HG03460 (cell line): ENCODE measurements at regions not wholly inside any gene's neighbourhood (a gene's known extent, or its start where the extent isn't known, plus 50 kb on each side); places are given as distances from the start of the nearest gene placed in this dataset.

ENCODE experiments used
- ATAC-seq: cut with Tn5 transposase; IDR thresholded peaks from one replicate; pipeline ENCODE4 v1.9.1; 2021; ENCODE audit not compliant: unreplicated experiment

DNA sequence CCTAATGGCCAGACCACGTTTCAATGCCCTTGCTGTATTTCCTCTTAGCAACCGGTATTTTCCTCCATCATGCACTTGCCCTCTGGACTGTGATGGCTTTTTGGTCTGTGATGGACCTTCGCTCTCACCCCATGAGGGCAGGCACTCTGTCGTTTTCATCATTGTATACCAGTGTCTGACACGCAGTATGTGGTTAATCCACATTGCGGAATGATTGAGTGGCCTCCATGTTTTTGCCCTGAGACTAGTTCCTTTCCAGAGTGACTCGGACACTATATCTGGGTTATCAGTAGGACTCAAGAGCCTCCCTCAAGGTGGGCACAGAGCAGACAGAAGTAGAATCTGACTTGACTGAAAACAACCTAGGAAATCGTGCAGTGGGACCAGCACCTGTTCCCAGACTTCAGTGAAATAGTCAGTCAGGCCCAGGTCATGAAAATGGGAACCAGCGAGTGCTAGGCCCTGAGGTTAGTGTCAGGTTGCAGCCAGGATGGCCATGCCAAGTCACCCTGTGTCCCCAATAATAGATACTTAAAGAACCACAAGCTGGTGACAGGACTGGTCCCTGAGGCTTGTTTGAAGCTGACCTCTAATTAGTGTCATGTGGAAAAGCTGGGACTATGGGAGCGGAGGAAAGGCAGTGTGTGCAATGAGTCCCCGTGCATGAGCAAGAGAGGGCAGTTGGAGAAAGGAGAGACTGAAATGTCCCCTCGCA is 464.7 kb downstream of the INSC start:
- no peak for ATAC-seq

DNA sequence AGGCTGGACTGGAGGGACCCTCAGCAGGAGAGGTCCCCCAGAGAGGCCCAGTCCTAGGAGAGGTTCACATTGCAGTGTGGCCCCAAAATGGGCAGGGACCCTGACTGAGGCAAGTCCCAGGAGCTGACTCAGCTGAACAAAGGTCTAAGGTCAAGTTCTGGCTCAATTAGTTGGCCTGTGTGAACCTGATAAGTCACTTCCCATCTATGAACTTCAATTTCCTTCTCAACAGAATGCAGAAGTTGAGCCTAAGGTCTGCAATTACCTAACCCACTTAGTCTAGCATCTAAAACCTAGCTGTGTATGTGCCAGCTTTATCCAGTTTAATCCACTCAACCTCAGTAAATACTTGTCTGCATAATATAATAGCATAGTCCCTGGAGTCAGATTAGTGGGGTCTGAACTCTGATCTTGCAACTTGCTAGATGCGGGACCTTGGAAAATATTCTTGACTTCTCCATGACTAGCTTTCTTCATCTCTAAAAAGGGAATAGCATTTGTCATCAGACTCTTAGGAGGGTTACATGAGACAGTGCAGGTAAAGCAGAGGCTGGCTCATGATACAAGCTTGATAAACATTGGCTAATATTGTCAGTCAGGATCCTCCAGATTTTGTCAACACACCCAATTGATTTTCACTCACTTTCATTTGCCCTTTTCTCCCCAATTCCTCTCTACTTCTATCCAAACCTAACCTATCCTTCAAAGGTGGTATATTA is 465.5 kb downstream of the INSC start:
- ATAC-seq, result no peak

DNA sequence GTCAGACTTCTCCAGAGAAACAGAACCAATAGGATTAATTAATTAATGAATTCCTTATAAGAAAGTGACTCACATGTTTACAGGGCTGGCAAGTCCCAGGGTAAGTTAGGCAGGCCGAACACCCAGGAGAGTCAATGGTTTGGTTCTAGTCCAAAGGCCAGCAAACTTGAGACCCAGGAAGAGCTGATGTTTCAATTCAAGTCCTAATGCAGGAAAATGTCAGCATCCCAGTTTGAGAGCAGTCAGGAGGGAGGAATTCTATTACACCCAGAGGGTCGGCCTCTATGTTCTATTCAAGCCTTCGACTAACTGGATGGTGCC is 466.0 kb downstream of the INSC start:
- no peak for ATAC-seq

DNA sequence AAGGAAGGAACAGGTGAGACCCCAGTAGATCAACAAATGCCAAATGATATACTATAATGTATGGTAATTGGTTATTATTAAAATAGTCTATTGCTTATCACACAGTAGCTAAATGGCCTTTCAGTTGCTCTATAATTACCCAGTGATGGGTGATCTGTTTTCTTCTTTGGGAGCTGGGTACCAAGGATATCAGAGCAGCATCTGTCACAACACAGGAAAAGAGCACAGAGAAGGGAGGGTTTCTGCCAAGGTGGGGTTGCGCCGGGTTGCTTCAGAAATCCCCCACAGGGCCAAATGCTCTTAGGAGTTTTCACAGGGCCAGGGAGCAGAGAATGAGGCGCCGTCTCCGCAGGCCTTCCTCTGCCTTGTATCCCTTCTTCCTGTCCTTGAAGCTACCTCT is 469.4 kb downstream of the INSC start:
- no peak for ATAC-seq

DNA sequence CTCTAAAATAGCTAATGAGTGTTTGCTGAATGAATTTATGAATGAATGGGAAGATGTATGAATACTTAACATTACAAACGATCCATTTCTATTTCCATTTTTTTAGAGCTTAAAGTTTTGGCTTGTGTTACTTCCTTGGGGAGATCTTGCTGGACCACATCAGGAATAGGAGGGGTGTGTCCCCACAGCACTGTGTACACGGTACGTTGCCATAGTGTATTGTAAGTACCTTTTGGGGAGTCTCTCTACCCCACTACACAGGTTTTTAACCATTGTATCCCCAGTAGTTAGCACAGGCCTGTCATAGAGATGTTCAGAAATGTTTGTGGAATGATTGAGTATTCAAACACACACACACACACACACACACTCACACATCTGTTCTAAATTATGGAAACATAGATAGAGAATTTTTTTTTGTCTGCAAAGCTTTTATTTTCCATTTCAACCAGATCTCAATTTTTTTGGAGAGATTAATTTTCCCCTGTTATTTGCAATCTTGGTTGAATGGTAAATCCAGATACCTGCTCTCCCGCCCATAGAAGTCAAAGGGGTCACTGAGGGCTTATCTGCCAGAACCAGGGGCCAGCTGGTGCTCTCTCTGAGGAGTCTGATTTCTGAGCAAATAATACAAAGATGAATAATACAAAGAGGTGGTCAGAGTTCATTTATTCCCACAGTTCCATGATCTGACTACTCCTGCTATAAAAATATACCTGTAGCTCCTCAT is 471.0 kb downstream of the INSC start:
- ATAC-seq, result no peak

DNA sequence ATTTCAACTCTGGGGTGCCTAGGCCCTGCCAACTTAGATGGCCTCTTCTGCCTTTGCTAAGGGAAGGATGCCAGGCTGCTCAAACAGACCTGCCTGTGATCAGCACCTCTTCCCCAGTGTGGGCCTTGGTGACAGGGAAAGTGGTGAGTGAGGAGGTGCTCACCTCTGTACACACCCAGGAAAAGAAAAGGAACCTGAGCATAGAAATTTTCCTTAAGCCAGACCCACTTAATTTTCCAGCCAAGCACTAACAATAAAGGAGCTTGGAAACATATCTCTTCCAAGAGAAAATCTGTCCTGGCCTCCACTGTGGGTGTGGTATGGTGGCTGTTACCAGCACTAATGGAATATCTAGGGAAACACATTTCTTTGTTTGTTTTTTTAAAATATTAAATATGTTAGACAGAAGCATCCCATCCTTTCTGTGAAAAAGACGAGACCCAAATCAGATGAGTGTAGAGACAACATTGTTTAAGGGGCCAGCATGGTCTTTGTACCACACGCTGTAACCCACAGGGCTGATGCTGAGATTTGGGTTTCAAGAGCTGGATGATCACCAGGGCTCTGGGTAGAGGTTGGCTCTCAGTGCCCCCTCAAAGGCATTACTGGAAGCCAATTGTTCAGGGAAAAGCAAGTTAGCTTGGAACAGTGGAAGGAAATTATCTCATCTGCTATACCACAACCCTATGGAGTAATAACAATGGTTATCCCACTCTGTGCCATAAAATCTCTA is 472.2 kb downstream of the INSC start:
- no peak for ATAC-seq

DNA sequence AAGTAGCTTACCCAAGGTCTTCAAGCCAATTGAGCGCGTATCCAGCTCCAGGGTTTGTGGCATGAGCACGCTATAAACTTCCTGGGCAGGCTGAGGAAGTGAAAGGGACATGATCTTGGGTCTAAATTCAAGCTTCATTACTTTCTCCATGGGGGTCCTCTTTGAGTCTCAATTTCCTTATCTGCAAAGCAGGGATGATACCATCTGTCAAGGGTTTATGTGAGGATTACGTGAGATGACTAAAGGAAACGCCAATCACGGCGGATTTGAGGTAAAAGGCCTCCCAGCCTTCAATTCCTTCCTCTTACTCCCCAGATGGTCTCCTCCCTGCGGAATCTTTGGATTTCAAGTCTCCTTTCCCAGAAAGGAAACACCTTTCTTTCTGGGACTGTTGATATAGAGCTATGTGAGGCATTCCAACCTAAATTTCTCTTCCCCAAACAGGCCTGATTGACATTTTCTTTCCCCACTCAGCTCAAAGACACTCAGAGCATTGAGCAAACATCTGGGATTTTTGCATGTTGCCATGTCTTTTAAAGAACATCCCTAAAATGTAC is 474.4 kb downstream of the INSC start:
- no peak for ATAC-seq

DNA sequence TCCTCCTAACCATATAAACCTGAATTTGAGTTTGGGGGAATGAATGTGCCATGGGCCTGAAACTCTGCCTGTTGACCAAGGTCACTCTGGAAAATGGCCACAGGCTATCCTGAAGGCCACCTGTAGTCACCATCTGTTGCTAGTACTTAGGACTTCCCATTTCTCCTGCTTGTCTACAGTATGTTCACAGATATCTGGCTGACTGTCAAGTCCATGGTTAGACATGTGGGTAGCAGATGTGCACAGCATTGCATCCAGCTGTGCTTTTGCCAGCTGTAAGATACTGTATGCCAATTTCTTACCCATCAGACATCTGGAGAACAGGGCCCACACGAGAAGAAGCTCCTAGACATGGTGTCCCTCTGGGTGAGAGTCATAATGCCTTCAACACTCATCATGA is 475.4 kb downstream of the INSC start:
- ATAC-seq, result no peak

DNA sequence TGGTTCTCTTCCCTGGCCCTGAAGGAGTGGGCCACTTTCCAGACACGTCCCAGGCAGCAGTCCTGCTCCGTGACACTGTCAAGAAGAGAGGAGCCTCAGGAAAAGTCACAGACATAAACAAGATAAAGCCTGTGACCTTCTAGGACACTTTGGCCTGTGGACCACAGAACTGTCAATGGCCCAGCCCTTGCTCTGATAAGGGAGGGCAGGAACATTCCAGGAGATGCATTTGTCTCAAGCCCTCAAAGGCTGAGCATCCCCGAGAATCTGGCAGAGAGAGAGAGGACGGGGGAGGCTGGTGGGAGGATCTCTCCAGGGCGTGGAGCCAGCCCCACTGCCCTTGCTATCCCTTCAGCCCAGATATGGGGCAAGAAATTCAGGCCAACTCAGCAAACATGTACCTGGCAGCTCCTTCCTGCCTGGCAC is 476.4 kb downstream of the INSC start:
- no peak for ATAC-seq

DNA sequence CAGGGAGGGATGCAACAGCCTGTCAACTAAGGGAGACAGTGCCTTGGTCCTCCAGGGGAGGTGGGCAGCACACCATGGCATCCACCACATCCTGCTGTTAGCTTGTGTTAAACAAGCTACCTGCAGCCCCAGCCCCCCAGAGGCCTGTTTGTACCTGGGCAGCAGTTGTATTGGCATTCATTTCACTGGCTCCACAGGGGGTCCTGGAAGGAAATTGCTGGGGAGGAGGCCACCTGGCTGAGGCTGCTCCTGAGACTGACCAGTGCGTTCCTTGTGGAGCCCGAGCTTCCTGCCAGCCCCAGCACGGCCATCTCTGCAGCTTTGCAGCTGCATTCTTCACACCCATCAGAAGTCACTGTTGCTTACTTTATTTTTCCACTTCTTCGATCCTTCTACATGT is 479.9 kb downstream of the INSC start:
- ATAC-seq, result no peak

DNA sequence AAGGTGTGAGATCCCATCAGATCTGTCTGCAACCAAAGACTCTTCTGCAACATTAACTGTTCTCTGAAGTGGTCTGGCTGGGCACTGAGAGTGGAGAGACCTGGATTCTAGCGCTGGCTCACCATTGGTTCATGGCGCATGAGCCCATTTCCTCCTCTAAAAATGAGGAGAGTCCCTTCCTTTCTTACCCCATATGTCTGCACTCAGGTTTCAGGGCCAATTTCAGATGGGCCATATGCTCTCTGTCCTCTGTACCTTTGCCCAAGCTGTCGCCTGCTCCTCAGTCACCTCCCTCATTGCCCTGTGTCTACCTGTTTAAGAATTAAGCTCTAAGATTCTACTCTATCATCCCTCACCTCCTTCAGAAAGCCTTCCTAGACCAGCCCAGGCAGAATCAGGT is 484.7 kb downstream of the INSC start:
- ATAC-seq, result no peak

DNA sequence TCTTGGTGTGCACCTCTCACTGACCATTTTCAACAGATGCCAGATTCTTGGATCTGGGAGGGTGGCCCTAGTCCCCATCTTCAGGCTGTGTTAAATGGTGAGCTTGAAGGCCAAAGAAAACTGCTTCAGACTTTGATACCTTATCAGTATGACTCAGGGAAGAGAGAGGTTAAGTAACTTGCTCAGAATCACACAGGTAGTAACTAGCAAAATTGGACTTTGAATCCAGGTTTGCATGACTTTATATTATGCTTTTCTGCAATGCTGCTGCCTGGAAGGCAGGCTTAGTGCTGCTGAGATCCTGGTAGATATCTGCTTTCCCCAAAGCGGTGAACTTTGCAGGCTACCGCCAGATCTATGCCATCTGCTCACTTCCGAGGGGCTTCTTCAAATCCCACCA is 487.3 kb downstream of the INSC start:
- no peak for ATAC-seq

DNA sequence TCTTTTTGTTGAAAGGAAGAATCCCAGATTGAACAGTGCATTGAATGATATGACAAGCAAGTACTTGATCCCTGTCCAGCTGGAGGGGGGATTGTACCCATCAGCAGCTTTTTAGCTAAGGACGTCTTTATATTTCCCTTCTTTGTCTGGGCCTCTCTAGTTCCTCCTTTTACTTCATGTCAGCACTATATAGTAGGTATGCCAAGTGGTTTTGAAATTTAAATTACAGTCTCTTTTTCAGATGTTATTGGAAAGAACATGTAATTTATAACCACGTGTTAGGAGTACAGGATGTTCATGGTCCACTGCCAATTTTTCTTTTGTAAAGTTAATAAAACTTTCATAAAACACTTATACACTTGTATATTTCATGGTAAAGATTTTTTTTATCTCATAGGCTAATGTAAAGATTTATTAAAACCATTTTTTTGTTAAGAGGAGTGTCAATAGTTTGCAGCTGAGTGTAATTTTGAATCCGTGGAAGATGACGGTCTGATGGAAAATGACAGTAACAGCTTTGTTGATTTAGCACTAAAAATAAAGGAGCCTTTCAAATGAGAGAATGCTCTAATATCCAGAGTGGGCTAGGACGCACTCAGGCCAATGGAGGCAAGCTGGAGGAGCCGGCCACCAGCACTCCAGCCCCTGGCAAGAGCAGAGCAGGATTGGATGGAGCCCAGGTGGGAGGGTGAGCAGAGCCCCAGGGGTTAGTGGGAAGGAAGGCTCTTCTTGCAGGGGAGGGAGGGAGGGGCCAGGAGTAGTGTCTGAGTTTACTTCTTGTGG is 488.3 kb downstream of the INSC start:
- no peak for ATAC-seq

DNA sequence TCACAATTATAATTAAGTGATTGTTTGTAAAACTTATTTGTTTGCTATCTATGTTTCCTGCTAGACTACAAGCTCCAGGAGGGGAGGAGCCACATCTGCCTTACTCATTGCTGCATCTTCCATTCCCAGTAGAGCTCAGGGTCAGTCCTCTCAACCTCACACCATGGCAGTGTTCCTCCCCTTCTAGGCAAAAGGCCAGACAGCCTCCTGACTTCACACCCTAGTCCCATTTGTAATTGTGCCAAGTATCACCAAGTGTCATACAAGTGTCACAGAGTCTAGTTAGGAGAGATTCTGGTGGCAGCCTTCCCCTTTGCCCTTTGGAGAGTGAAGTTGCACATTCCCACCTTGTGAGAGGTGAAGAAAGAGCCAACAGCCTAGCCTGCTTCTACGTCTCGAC is 490.4 kb downstream of the INSC start:
- ATAC-seq, result no peak

DNA sequence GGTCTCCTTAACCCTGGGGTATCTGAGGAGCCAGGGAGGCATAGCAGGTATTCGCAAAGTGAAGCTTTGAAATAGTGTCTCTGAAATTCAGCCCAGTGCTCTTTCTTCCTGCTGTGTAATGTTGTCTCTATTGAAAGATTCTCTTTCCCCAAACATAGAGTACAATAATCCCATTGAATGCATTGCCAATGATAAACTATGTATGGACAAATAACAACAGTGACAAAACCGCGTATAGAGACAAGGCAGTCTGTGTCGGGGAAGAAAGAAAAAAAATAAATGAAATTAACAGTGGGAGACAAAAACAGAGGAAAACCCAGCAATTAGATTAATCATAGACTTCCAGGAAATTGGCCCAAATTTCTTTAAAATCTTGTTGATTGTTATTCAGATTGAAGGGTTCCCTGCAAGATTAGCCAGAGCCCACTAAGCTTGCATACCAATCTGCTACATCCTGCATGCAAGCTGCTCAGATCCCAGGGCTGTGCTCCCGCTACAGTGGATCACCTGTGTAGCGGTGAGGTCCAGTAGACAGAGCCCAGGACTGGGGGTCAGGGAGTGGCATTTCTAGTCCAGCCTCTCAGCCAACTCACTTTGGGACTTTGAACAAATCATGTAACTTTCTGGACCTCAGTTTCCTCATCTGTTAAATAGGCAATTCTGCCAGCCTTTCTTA is 492.8 kb downstream of the INSC start:
- no peak for ATAC-seq

DNA sequence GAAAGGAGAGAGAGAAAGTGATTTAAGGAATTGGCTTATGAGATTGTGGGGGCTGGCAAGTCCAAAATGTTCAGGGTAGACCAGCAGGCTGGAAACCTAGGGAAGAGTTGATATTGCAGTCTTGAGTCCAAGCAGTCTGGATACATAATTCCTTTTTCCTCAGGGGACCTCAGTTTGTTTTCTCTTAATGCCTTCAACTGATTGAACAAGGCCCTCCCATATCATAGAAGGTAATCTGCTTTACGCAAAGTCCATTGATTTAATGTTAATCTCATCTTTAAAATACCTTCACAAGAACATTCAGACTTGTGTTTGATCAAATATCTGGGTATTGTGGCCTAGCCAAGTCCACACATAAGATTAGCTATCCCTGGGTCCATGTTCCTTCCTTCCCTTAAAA is 494.7 kb downstream of the INSC start:
- no peak for ATAC-seq

DNA sequence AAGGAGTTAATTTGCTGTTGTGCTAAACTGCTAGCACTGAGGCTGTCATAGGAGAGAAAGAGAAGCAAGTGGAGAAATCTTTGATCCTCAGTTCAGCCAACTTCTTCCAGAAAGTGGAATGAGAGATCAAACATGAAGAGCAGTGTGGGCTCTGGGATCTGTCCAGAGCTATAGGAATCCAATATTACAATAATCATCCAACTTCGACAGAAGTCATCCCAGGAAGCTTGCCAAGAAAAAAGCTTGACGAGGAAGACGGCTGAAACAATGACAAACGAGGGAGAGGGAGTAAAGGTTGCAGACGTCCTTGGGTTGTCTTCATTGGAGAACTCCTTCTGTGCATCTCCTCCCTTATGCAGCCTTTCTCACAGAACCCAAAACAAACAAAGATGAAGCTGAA is 496.2 kb downstream of the INSC start:
- ATAC-seq, result no peak

DNA sequence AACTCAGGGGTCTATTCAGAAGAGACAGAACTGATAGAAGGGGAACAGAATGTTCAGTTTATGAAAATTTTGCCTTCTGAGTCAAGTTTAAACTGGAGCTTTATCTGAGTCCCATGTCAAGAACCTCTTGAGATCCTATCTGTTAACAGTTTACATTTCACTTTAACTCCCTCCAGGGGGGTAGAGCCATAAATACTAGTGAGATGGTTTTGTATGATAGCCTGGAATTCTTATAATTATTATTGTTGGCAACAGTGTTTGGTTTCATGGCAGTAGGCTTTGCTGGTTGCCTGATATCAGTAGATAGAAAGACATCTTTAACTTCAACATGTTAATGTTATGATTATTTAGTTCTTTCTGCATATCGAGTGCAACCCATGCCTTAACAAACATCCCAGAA is 498.5 kb downstream of the INSC start:
- ATAC-seq, result no peak

DNA sequence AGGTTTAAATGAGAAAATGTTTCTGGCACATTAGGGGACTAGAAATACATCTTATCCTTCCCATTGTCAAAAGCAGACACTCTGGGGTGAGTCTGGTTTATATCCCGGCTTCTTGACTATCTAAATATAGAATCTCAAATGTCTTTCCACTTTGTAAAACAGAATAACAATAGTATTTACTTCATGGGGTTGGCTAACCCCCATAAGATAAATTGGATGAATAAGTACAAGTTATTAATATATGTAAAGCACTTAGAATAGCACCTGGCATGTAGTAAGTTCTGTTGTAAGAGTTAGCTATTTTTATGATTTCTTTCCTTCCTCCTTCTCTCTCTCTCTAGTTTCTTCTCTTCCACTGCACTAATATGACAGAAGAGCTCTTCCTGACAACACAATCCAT is 499.1 kb downstream of the INSC start:
- ATAC-seq, result no peak
